HG02571 (cell line): ENCODE measurements at regions not wholly inside any gene's neighbourhood (a gene's known extent, or its start where the extent isn't known, plus 50 kb on each side); places are given as distances from the start of the nearest gene placed in this dataset.
A peak's percentile ranks its signal among the peaks of the same experiment; 100 is the strongest.
"Not testable (repeated sequence)": the region's sequence is repeated elsewhere in the genome, so short reads cannot be mapped to it uniquely, and the experiment has no call there.

Source experiments
- ATAC-seq: cut with Tn5 transposase; IDR thresholded peaks from one replicate; pipeline ENCODE4 v1.9.1; 2021; ENCODE audit warnings: mild to moderate bottlenecking, moderate library complexity; ENCODE audit not compliant: unreplicated experiment

- ATAC-seq = no peak
Observed at GRCh38 chr1:239960366-239960765, 131.3 kb upstream of the FMN2 start.

- no peak for ATAC-seq
Observed at GRCh38 chr1:239963856-239964255, 127.8 kb upstream of the FMN2 start.

- ATAC-seq = peak; percentile 72
Observed at GRCh38 chr1:239976130-239976968, 115.3 kb upstream of the FMN2 start.

GRCh38 chr1:239977416-239977815 is 114.3 kb upstream of the FMN2 start:
- no peak for ATAC-seq

GRCh38 chr1:239979456-239979855 is 112.2 kb upstream of the FMN2 start:
- ATAC-seq = no peak

GRCh38 chr1:239982762-239983161 is 108.9 kb upstream of the FMN2 start:
- no peak for ATAC-seq

GRCh38 chr1:239985044-239985443 is 106.6 kb upstream of the FMN2 start:
- ATAC-seq = no peak

GRCh38 chr1:239987103-239987745 is 104.5 kb upstream of the FMN2 start:
- no peak for ATAC-seq

GRCh38 chr1:239989990-239990389 is 101.7 kb upstream of the FMN2 start:
- ATAC-seq = no peak

GRCh38 chr1:239992566-239992965 is 99.1 kb upstream of the FMN2 start:
- not testable (repeated sequence) for ATAC-seq

- no peak for ATAC-seq
Observed at GRCh38 chr1:239993366-239993765, 98.3 kb upstream of the FMN2 start.

GRCh38 chr1:239995281-239995680 is 96.4 kb upstream of the FMN2 start:
- ATAC-seq = no peak

- ATAC-seq = no peak
Observed at GRCh38 chr1:239997160-239997514, 94.5 kb upstream of the FMN2 start.

GRCh38 chr1:239997515-239998311 is 94.0 kb upstream of the FMN2 start:
- ATAC-seq = no peak

- ATAC-seq = no peak
Observed at GRCh38 chr1:239998312-239998649, 93.4 kb upstream of the FMN2 start.

GRCh38 chr1:239999170-239999569 is 92.5 kb upstream of the FMN2 start:
- ATAC-seq = no peak

- ATAC-seq = no peak
Observed at GRCh38 chr1:240000634-240001033, 91.0 kb upstream of the FMN2 start.

- ATAC-seq = no peak
Observed at GRCh38 chr1:240001177-240001740, 90.4 kb upstream of the FMN2 start.

GRCh38 chr1:240004086-240004749 is 87.5 kb upstream of the FMN2 start:
- no peak for ATAC-seq

GRCh38 chr1:240005997-240006650 is 85.6 kb upstream of the FMN2 start:
- ATAC-seq = no peak
